Osteoblast (primary cell): ENCODE measurements at regions not wholly inside any gene's neighbourhood (a gene's known extent, or its start where the extent isn't known, plus 50 kb on each side); places are given as distances from the start of the nearest gene placed in this dataset.

ENCODE experiments used
- DNase-seq: peaks from one replicate; pipeline ENCODE4 v3.0.0; 2011; ENCODE audit warnings: low spot score, mixed read lengths; ENCODE audit not compliant: insufficient read length; ENCODE audit errors: missing footprints
- H2AFZ ChIP-seq: 2 replicates; pipeline ENCODE4 v1.6.0; 2011; ENCODE audit warnings: mild to moderate bottlenecking, low read length
- H3K27ac ChIP-seq: 2 replicates; pipeline ENCODE4 v1.5.1; 2011; ENCODE audit warnings: mild to moderate bottlenecking, low read depth, low read length, moderate library complexity
- H3K27me3 ChIP-seq: 2 replicates; pipeline ENCODE4 v1.6.0; 2012; ENCODE audit warnings: mild to moderate bottlenecking, control low read depth, inconsistent platforms, low read length, moderate library complexity; ENCODE audit not compliant: insufficient read depth
- H3K36me3 ChIP-seq: 2 replicates; pipeline ENCODE4 v1.5.1; 2011; ENCODE audit warnings: mild to moderate bottlenecking, low read length, control low read depth, moderate library complexity; ENCODE audit not compliant: insufficient read depth
- H3K4me1 ChIP-seq: 2 replicates; pipeline ENCODE4 v1.5.1; 2011; ENCODE audit warnings: mild to moderate bottlenecking, low read length, control low read depth, moderate library complexity; ENCODE audit not compliant: insufficient read depth
- H3K4me2 ChIP-seq: 2 replicates; pipeline ENCODE4 v1.6.0; 2011; ENCODE audit warnings: mild to moderate bottlenecking, low read length; ENCODE audit not compliant: insufficient read depth
- H3K4me3 ChIP-seq: fragments of 200-600 bp; sonication (generic); 3 replicates; pipeline ENCODE4 v1.5.1; 2012; ENCODE audit warnings: mild to moderate bottlenecking, low read length, inconsistent platforms; ENCODE audit not compliant: insufficient read depth
- H3K79me2 ChIP-seq: 2 replicates; pipeline ENCODE4 v1.6.0; 2012; ENCODE audit warnings: mild to moderate bottlenecking, low read length, control low read depth, inconsistent platforms; ENCODE audit not compliant: insufficient read depth
- H3K9me3 ChIP-seq: 2 replicates; pipeline ENCODE4 v1.5.1; 2011; ENCODE audit warnings: low read depth, low read length, control low read depth
- H4K20me1 ChIP-seq: 2 replicates; pipeline ENCODE4 v1.6.0; 2012; ENCODE audit warnings: mild to moderate bottlenecking, low read length, control low read depth; ENCODE audit not compliant: insufficient read depth
- TF ChIP-seq, protein P1 (sequence below): IDR thresholded peaks from 2 replicates; pipeline ENCODE4 v1.5.1; 2011; ENCODE audit warnings: mild to moderate bottlenecking, low read depth, low read length, moderate library complexity; ENCODE audit errors: extremely low read depth

DNA sequence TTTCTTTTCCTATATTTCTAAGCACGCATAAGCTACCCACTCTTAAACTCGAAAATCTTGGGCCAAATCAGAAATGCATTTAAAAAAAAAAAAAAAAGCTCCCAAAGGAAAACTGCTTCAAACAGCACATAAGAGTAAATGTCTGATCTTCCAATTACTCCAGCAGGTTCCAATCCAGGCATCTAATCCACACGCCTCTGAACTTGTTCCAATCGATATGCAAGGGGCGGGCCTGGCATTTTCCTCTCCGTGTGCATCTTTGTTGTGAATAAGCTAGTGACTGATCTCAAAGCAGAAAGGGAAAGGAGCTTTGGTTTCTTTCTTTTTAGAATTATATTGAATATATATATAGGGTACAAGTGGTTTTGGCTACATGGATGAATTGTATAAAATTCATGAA is 365.5 kb downstream of the PRDM2 start:
- H3K9me3 ChIP-seq, result no peaks in the 10 kb centered on the region
- H3K36me3 ChIP-seq, result no peaks in the 10 kb centered on the region
- no peak overlapping the region for H3K4me2 ChIP-seq
- H3K27ac ChIP-seq, result no peak overlapping the region
- TF ChIP-seq, protein P1, sequence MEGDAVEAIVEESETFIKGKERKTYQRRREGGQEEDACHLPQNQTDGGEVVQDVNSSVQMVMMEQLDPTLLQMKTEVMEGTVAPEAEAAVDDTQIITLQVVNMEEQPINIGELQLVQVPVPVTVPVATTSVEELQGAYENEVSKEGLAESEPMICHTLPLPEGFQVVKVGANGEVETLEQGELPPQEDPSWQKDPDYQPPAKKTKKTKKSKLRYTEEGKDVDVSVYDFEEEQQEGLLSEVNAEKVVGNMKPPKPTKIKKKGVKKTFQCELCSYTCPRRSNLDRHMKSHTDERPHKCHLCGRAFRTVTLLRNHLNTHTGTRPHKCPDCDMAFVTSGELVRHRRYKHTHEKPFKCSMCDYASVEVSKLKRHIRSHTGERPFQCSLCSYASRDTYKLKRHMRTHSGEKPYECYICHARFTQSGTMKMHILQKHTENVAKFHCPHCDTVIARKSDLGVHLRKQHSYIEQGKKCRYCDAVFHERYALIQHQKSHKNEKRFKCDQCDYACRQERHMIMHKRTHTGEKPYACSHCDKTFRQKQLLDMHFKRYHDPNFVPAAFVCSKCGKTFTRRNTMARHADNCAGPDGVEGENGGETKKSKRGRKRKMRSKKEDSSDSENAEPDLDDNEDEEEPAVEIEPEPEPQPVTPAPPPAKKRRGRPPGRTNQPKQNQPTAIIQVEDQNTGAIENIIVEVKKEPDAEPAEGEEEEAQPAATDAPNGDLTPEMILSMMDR, result no peak
- H3K27me3 ChIP-seq, result no peaks in the 10 kb centered on the region
- no peak for DNase-seq
- no peaks in the 10 kb centered on the region for H3K79me2 ChIP-seq
- H3K4me3 ChIP-seq, result no peak overlapping the region
- H2AFZ ChIP-seq, result no peak overlapping the region
- H3K4me1 ChIP-seq, result no peaks in the 10 kb centered on the region
- no peaks in the 10 kb centered on the region for H4K20me1 ChIP-seq

DNA sequence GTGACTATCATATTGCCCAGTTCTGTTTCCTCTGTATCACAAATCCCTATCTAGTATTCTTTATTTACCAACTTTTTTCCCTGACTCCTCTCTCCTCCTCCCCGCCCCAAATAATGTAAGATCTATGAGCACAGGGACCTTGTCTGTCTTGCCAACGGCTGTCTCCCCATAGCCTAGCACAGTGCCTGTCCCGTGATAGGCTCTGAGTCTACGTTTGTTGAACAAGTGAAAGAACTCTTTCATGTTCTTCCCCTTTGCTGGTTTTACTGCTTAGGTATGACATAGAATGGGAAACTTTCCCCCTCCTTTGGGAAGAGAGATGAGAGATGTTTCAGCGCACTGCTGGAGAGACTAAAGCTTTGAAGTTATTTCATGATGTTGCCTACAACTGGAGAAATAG is 367.0 kb downstream of the PRDM2 start:
- Histone ChIP-seq H3K36me3 (no peaks in the 10 kb centered on the region), H3K27ac (no peak overlapping the region), H3K27me3 (no peaks in the 10 kb centered on the region), H3K4me3 (no peak overlapping the region), H2AFZ (no peak overlapping the region), H4K20me1 (no peaks in the 10 kb centered on the region), H3K4me1 (no peaks in the 10 kb centered on the region), H3K9me3 (no peaks in the 10 kb centered on the region), H3K79me2 (no peaks in the 10 kb centered on the region), H3K4me2 (no peak overlapping the region)
- no peak for DNase-seq
- TF ChIP-seq, protein P1, result no peak

DNA sequence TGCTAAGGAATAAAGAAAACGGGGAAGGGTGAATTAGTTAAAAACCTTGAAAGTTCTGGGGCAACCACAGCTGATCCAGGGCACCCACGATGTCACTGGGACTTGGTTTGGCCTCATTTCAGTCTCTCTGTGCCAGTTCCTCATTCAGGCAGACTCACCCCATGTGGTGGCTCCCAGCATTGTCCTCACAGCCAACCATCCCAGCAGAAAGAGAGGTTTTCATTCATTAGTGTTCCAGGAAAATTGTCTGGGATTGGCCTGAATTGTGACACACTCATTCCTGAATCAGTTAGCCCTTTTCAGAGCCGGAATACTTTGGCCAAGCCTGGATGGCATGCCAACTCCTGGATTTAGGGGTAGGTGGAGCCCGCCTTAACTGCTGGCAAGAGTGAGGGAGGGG is 367.7 kb downstream of the PRDM2 start:
- H4K20me1 ChIP-seq, result no peaks in the 10 kb centered on the region
- no peak overlapping the region for H2AFZ ChIP-seq
- TF ChIP-seq, protein P1, result no peak
- no peaks in the 10 kb centered on the region for H3K79me2 ChIP-seq
- no peaks in the 10 kb centered on the region for H3K27me3 ChIP-seq
- no peak overlapping the region for H3K27ac ChIP-seq
- H3K4me2 ChIP-seq, result no peak overlapping the region
- no peaks in the 10 kb centered on the region for H3K36me3 ChIP-seq
- no peak overlapping the region for H3K4me3 ChIP-seq
- no peaks in the 10 kb centered on the region for H3K9me3 ChIP-seq
- H3K4me1 ChIP-seq, result no peaks in the 10 kb centered on the region
- no peak for DNase-seq

DNA sequence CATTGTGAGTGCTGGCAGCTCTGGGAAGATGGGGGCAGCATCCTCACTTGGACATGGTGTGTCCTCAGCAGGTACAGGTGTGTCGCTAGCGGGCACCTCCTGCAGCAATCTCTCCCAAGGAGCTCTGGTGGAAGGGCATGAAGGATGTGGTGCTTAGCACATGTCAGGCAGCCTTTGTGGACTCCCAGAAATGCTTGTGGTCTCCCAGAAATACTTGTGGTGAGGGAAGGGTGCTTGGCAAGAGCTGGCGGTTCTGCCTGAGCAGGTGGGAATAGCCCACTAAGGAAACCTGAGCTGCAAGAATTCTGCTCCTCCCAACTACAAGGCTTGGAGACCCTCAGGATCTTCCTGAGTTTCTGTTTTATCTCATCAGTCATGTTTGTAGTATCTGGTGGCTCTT is 371.6 kb downstream of the PRDM2 start:
- no peak overlapping the region for H3K4me3 ChIP-seq
- no peak overlapping the region for H3K4me2 ChIP-seq
- H2AFZ ChIP-seq, result no peak overlapping the region
- H4K20me1 ChIP-seq, result no peaks in the 10 kb centered on the region
- no peaks in the 10 kb centered on the region for H3K79me2 ChIP-seq
- no peaks in the 10 kb centered on the region for H3K9me3 ChIP-seq
- H3K27ac ChIP-seq, result no peak overlapping the region
- no peaks in the 10 kb centered on the region for H3K4me1 ChIP-seq
- no peaks in the 10 kb centered on the region for H3K36me3 ChIP-seq
- H3K27me3 ChIP-seq, result no peaks in the 10 kb centered on the region
- no peak for DNase-seq
- TF ChIP-seq, protein P1, result no peak
